Stomach (tissue), 4 donors: ENCODE measurements at regions not wholly inside any gene's neighbourhood (a gene's known extent, or its start where the extent isn't known, plus 50 kb on each side); places are given as distances from the start of the nearest gene placed in this dataset.

Experiments used
- EP300 ChIP-seq: sonication (generic); formaldehyde crosslinking; IDR thresholded peaks from one replicate; pipeline ENCODE4 v1.6.1; 2017; ENCODE audit warnings: antibody characterized with exemption
- POLR2A ChIP-seq, 4 donors: fragments of 450-650 bp; IDR thresholded peaks; one replicate each; pipeline ENCODE4 v1.6.1; 2016; ENCODE audit warnings: antibody characterized with exemption in 4 of 4, control low read depth in 2 of 4, mild to moderate bottlenecking in 1 of 4, moderate library complexity in 1 of 4
- POLR2AphosphoS5 ChIP-seq, 3 donors: sonication (generic); formaldehyde crosslinking; IDR thresholded peaks; one replicate each; pipeline ENCODE4 v1.6.1; 2016; ENCODE audit warnings: antibody characterized with exemption in 3 of 3
- TF ChIP-seq, protein P1 (sequence below), 7 experiments: fragments of 450-650 bp in 4 of 7; fragments of 200-600 bp in 3 of 7; sonication (generic) in 3 of 7; IDR thresholded peaks; one replicate each; pipeline ENCODE4 v1.5.1; 2016 to 2019; ENCODE audit warnings: antibody characterized with exemption in 7 of 7, control low read depth in 2 of 7, mild to moderate bottlenecking in 1 of 7

DNA sequence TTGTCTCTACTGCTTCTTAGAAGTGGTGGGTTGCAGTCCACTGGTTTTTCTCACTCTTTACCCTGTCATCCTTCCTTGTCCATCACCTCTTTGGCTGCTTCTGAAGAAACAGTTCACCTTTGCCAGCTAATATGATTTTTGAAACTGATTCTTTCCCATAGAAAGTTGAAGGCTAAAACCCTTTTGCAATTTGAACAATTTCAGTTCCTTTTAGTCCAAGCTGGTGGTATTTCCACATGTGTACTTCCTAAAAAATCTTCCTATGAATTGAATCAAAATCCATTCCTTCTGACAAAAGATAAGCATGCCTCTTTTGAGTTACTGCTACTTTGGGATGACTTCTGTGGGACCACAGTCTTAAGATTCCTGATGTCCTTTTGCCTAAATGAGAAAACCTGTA is 210.0 kb upstream of the MAN1A1 start:
- TF ChIP-seq, protein P1, sequence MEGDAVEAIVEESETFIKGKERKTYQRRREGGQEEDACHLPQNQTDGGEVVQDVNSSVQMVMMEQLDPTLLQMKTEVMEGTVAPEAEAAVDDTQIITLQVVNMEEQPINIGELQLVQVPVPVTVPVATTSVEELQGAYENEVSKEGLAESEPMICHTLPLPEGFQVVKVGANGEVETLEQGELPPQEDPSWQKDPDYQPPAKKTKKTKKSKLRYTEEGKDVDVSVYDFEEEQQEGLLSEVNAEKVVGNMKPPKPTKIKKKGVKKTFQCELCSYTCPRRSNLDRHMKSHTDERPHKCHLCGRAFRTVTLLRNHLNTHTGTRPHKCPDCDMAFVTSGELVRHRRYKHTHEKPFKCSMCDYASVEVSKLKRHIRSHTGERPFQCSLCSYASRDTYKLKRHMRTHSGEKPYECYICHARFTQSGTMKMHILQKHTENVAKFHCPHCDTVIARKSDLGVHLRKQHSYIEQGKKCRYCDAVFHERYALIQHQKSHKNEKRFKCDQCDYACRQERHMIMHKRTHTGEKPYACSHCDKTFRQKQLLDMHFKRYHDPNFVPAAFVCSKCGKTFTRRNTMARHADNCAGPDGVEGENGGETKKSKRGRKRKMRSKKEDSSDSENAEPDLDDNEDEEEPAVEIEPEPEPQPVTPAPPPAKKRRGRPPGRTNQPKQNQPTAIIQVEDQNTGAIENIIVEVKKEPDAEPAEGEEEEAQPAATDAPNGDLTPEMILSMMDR (IDR thresholded peaks at IDR 0.05): no peak
- TF ChIP-seq POLR2A (IDR thresholded peaks at IDR 0.05) (no peak), POLR2AphosphoS5 (IDR thresholded peaks at IDR 0.05) (no peak), EP300 (no peak)
